WI38 (cell line): ENCODE measurements at regions not wholly inside any gene's neighbourhood (a gene's known extent, or its start where the extent isn't known, plus 50 kb on each side); places are given as distances from the start of the nearest gene placed in this dataset.

Experiments
- H3K4me3 ChIP-seq: 2 replicates; pipeline ENCODE4 v1.5.1; 2011; ENCODE audit warnings: low read depth, mild to moderate bottlenecking, control low read depth, low read length
- TF ChIP-seq, protein P1 (sequence below): IDR thresholded peaks from 2 replicates; pipeline ENCODE4 v1.5.1; 2012; ENCODE audit warnings: low read depth, mild to moderate bottlenecking, control low read depth, low read length

DNA sequence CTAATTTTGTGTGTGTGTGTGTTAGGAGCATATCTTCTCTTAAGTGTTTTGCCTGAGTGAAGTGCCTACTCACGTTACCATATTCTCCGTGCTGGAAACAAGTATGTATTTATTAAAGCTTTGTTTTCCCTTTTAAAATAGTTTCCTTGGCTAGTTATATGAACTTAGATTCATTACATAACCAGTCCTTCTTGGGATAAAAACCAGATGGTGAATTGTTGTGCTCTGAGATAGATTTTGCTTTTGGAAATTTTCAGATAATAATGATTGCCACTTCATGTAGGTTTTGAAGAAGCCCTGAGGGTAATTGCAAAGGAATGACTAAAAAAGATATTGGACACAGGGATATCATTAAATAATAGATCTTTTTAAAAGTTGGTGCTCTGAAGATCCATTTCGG is 390.2 kb upstream of the SGO1 start:
- no peak overlapping the region for H3K4me3 ChIP-seq
- TF ChIP-seq, protein P1, sequence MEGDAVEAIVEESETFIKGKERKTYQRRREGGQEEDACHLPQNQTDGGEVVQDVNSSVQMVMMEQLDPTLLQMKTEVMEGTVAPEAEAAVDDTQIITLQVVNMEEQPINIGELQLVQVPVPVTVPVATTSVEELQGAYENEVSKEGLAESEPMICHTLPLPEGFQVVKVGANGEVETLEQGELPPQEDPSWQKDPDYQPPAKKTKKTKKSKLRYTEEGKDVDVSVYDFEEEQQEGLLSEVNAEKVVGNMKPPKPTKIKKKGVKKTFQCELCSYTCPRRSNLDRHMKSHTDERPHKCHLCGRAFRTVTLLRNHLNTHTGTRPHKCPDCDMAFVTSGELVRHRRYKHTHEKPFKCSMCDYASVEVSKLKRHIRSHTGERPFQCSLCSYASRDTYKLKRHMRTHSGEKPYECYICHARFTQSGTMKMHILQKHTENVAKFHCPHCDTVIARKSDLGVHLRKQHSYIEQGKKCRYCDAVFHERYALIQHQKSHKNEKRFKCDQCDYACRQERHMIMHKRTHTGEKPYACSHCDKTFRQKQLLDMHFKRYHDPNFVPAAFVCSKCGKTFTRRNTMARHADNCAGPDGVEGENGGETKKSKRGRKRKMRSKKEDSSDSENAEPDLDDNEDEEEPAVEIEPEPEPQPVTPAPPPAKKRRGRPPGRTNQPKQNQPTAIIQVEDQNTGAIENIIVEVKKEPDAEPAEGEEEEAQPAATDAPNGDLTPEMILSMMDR, result no peak

DNA sequence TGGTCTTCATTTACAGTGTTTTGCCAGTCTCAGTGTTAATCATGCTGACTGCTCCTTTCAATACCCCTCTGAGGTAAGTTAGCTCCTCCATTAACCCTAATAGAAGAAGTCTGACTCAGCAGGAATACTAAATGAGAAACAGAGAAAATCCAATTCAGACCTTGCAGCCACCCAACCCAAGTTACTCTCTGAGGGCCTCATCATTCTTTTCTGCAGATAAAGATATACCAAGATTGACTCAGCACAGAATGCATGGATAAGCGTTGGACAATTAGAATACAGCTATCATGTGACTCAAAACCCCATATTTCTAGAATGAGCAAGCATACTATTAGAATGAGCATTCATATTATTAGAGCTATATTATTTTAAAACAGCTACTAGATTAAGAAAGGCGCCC is 389.1 kb upstream of the SGO1 start:
- TF ChIP-seq, protein P1, result no peak
- no peak overlapping the region for H3K4me3 ChIP-seq

GRCh38 chr3:20574746-20575145 is 388.7 kb upstream of the SGO1 start:
- TF ChIP-seq, protein P1, result no peak
- no peak overlapping the region for H3K4me3 ChIP-seq

- H3K4me3 ChIP-seq, result no peak overlapping the region
- TF ChIP-seq, protein P1, result no peak
These were observed 387.2 kb upstream of the SGO1 start for GRCh38 chr3:20573175-20573574.

- TF ChIP-seq, protein P1, result no peak
- H3K4me3 ChIP-seq, result no peak overlapping the region
These were observed 386.5 kb upstream of the SGO1 start for GRCh38 chr3:20572473-20572872.

DNA sequence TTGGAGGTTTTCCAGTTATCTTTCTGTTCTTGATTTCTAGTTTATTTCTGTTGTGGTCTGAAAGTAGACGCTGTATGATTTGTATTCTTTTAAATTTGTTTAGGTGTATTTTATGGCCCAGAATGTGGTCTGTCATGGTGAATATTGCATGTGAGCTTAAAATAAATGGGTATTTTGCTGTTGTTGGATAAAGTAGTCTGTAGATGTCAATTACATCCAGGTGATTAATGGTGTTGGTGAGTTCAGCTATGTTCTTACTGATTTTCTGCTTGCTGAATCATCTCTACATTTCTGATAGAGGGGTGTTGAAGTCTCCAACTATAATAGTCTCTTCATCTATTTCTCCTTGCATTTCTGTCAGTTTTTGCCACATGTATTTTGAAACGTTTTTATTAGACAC is 383.3 kb upstream of the SGO1 start:
- TF ChIP-seq, protein P1, result no peak
- no peak overlapping the region for H3K4me3 ChIP-seq

- H3K4me3 ChIP-seq, result no peak overlapping the region
- TF ChIP-seq, protein P1, result no peak
These were observed 379.0 kb upstream of the SGO1 start for GRCh38 chr3:20564966-20565365.
